Spinal cord (tissue), 9 donors: ENCODE measurements at regions not wholly inside any gene's neighbourhood (a gene's known extent, or its start where the extent isn't known, plus 50 kb on each side); places are given as distances from the start of the nearest gene placed in this dataset.
A peak's percentile ranks its signal among the peaks of the same experiment; 100 is the strongest.
"Not testable (repeated sequence)": the region's sequence is repeated elsewhere in the genome, so short reads cannot be mapped to it uniquely, and the experiment has no call there.

Experiments
- DNase-seq, 6 donors: peaks; one replicate each; pipeline versions ENCODE4 v3.0.0 to v3.0.0-alpha.2; 2013 to 2015; ENCODE audit warnings: low spot score in 6 of 6, low read depth in 4 of 6
- H3K27ac ChIP-seq: one replicate; pipeline ENCODE4 v1.5.1; 2013; ENCODE audit warnings: low read depth, low read length, control low read depth
- H3K27me3 ChIP-seq: one replicate; pipeline ENCODE4 v1.6.1; 2013; ENCODE audit warnings: low read length; ENCODE audit not compliant: control insufficient read depth, insufficient read depth
- H3K36me3 ChIP-seq: one replicate; pipeline ENCODE4 v1.6.1; 2013; ENCODE audit warnings: low read length; ENCODE audit not compliant: control insufficient read depth, insufficient read depth
- H3K4me1 ChIP-seq: one replicate; pipeline ENCODE4 v1.6.1; 2013; ENCODE audit warnings: low read length; ENCODE audit not compliant: control insufficient read depth, insufficient read depth
- H3K4me3 ChIP-seq: one replicate; pipeline ENCODE4 v1.5.1; 2013; ENCODE audit warnings: low read depth, low read length, control low read depth
- H3K9me3 ChIP-seq: one replicate; pipeline ENCODE4 v1.6.1; 2013; ENCODE audit warnings: low read length; ENCODE audit not compliant: control insufficient read depth, insufficient read depth
- WGBS: methylation state at CpG from one replicate; pipeline ENCODE4 v1.1.5; 2013; ENCODE audit warnings: missing lambda C conversion rate; ENCODE audit not compliant: insufficient coverage; 5-methylcytosine and 5-hydroxymethylcytosine counted together
- donor health status: healthy.

- Histone ChIP-seq H3K9me3 (no peaks in the 10 kb centered on the region), H3K4me3 (no peak overlapping the region), H3K36me3 (no peaks in the 10 kb centered on the region), H3K27ac (no peak overlapping the region), H3K27me3 (no peaks in the 10 kb centered on the region), H3K4me1 (no peaks in the 10 kb centered on the region)
- DNase-seq = peak in 2 of 6 donors; percentile 64 to 66
- no CpG with 5 or more reads among the region's 2 CpGs for WGBS
Measured at GRCh38 chr9:31394015-31394473, 990.4 kb upstream of the ACO1 start.

- no peaks in the 10 kb centered on the region for H3K36me3 ChIP-seq
- DNase-seq = no peak
- no peak overlapping the region for H3K4me3 ChIP-seq
- no peaks in the 10 kb centered on the region for H3K27me3 ChIP-seq
- H3K9me3 ChIP-seq = no peaks in the 10 kb centered on the region
- H3K27ac ChIP-seq = no peak overlapping the region
- no peaks in the 10 kb centered on the region for H3K4me1 ChIP-seq
Measured at GRCh38 chr9:31412081-31412480, 972.4 kb upstream of the ACO1 start.

DNA sequence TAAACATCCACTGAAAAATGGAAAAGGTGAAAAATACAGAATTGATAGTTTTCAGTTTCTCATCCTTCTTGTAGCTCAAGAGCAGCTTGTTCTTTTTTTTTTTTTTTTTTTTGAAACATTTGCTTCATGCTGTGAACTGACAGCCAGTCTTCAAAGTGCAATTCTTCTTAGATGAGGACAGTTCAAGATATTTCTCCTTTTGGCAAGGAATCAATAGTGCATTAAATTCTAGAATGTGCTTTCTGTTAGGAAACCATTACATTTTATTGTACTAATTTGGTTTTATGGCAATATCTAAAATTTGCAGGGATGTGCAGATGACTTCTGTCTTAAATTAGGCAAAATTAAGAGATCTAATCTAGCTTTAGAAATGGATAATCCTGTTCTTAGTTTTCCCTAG lies 969.3 kb upstream of the ACO1 start:
- no peak overlapping the region for H3K27ac ChIP-seq
- DNase-seq = peak in 1 of 6 donors; percentile 46
- peaks cover 3% of the 10 kb centered on the region for H3K9me3 ChIP-seq

GRCh38 chr9:31418419-31418818 lies 966.0 kb upstream of the ACO1 start:
- H3K27me3 ChIP-seq = no peaks in the 10 kb centered on the region
- peaks cover 3% of the 10 kb centered on the region for H3K9me3 ChIP-seq
- H3K4me3 ChIP-seq = no peak overlapping the region
- no peak overlapping the region for H3K27ac ChIP-seq
- DNase-seq = no peak
- no CpG with 5 or more reads among the region's 4 CpGs for WGBS
- H3K36me3 ChIP-seq = no peaks in the 10 kb centered on the region
- H3K4me1 ChIP-seq = no peaks in the 10 kb centered on the region

More for the DNA sequence above, 969.3 kb upstream of the ACO1 start:
- no peaks in the 10 kb centered on the region for H3K27me3 ChIP-seq
- H3K4me3 ChIP-seq = no peak overlapping the region
- H3K4me1 ChIP-seq = no peaks in the 10 kb centered on the region
- H3K36me3 ChIP-seq = no peaks in the 10 kb centered on the region

DNA sequence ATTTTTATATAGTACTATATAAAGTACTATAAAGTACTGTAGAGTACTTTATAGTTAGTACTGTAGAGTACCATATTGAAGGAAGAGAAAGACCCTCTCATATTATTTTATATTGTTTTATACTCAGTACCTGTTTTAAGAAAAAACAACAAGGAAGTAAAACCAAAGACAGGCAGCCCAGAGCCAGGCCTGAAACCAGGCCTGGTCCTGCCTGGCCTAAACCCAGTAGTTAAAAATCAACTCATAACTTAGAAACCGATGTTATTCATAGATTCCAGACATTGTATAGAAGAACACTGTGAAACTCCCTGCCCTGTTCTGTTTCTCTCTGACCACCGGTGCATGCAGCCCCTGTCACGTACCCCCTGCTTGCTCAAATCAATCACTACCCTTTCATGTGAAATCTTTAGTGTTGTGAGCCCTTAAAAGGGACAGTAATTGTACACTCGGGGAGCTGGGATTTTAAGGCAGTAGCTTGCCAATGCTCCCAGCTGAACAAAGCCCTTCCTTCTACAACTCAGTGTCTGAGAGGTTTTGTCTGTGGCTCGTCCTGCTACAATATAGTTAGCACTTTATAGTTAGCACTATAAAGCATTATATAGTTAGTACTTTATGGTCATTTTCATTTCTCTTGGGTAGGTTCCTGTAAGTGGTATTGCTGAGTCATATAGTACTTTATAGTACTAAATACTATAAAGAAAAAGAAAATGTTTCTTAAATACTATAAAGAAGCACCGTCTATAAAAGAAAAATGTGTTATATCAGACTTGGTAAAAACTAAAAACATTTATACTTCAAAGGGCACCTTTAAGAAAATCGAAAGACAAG lies 940.6 kb upstream of the ACO1 start:
- not testable (repeated sequence) for H3K27ac ChIP-seq, H3K4me3 ChIP-seq, H3K27me3 ChIP-seq, H3K36me3 ChIP-seq, H3K9me3 ChIP-seq, H3K4me1 ChIP-seq
- no CpG with 5 or more reads among the region's 7 CpGs for WGBS
- peak in 1 of 6 donors; percentile 41 for DNase-seq

GRCh38 chr9:31445357-31445756 lies 939.1 kb upstream of the ACO1 start:
- Histone ChIP-seq H3K4me1 (no peaks in the 10 kb centered on the region), H3K4me3 (no peak overlapping the region), H3K27me3 (no peaks in the 10 kb centered on the region), H3K27ac (no peak overlapping the region), H3K9me3 (no peaks in the 10 kb centered on the region), H3K36me3 (no peaks in the 10 kb centered on the region)
- no peak for DNase-seq
- no CpG with 5 or more reads among the region's 1 CpG for WGBS

- Histone ChIP-seq H3K9me3 (no peaks in the 10 kb centered on the region), H3K4me3 (no peak overlapping the region), H3K27ac (no peak overlapping the region), H3K4me1 (no peaks in the 10 kb centered on the region), H3K36me3 (no peaks in the 10 kb centered on the region), H3K27me3 (no peaks in the 10 kb centered on the region)
- peak in 2 of 6 donors; percentile 11 to 32 for DNase-seq
- WGBS = 83% methylated on average over 1 of the region's 4 CpGs
Measured at GRCh38 chr9:31445960-31446359, 938.5 kb upstream of the ACO1 start.

GRCh38 chr9:31467075-31467474 lies 917.4 kb upstream of the ACO1 start:
- Histone ChIP-seq H3K4me3 (no peak overlapping the region), H3K27ac (no peak overlapping the region), H3K4me1 (no peaks in the 10 kb centered on the region), H3K27me3 (no peaks in the 10 kb centered on the region), H3K9me3 (peaks cover 4% of the 10 kb centered on the region), H3K36me3 (no peaks in the 10 kb centered on the region)
- no peak for DNase-seq
- 94% methylated on average over 2 of the region's 4 CpGs for WGBS

DNA sequence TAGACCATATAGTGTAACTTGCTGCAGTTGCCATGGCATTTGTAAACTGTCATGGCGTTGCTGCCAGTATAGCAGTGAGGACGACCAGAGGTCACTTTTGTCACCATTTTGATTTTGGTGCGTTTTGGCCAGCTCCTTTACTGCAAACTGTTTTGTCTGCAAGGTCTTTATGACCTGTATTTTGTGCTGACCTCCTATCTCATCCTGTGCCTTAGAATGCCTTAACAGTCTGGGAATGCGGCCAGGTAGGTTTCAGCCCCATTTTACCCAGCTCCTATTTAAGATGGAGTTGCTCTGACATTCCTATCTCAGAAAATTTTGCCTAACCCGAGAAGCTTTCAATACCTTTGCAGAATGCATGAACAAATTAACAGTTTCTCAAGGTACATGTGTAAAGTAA lies 914.4 kb upstream of the ACO1 start:
- H3K36me3 ChIP-seq = no peaks in the 10 kb centered on the region
- no peaks in the 10 kb centered on the region for H3K27me3 ChIP-seq
- peaks cover 3% of the 10 kb centered on the region for H3K9me3 ChIP-seq
- DNase-seq = no peak
- no peak overlapping the region for H3K27ac ChIP-seq
- WGBS = 72% methylated on average over 3 of the region's 5 CpGs
- H3K4me3 ChIP-seq = no peak overlapping the region
- H3K4me1 ChIP-seq = no peaks in the 10 kb centered on the region

GRCh38 chr9:31471010-31471409 lies 913.4 kb upstream of the ACO1 start:
- peak in 1 of 6 donors; percentile 50 for DNase-seq
- 44% methylated on average over 7 of the region's 7 CpGs for WGBS
- H3K4me3 ChIP-seq = no peak overlapping the region
- H3K4me1 ChIP-seq = no peaks in the 10 kb centered on the region
- no peaks in the 10 kb centered on the region for H3K27me3 ChIP-seq
- no peaks in the 10 kb centered on the region for H3K36me3 ChIP-seq
- no peak overlapping the region for H3K27ac ChIP-seq
- H3K9me3 ChIP-seq = no peaks in the 10 kb centered on the region
